SKM-1 treated with dmso at 0.1 percent for 144 hours (cell line): ENCODE measurements at regions not wholly inside any gene's neighbourhood (a gene's known extent, or its start where the extent isn't known, plus 50 kb on each side); places are given as distances from the start of the nearest gene placed in this dataset.

Source experiments
- DNase-seq: peaks from one replicate; lab custom pipeline; 2025; ENCODE audit not compliant: unreplicated experiment; lab: John Stamatoyannopoulos, UW

DNA sequence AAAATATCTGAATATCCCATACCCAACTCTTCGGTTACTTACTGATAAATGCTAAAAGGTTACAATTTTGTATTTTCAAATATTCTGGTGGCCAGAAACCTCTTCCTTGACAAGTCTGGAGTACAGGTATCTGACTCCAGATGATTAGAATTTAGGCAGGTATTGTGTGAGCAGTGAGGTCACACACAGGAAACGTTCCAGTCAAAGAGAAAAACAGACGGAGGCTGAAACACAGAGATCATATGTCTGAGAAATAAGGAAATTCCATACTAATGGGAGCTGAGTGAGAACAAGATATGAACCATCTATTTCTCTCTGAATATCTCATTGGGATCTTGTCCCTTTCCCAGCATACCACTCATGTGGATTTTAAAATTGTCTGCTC, 89.4 kb upstream of the IGLL5 start:
- no peak for DNase-seq

DNA sequence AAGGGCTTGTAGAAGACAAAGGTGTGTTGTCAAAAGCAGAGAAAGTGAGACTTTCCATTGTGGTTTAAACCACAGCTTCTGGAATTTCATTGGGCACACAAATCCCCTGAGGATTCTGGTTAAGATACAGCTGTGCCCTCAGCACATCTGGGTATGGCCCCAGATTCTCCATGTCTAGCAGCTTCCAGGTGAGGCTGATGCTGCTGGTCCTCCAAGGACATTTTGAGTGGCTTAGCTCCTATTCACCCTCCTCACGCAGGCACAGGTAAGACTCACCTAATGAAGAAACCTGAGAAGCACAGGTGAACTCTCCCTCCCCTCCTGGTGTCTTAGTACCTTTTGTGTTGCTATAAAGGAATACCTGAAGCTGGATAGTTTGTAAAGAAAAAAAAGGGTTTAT, 88.9 kb upstream of the IGLL5 start:
- no peak for DNase-seq

DNA sequence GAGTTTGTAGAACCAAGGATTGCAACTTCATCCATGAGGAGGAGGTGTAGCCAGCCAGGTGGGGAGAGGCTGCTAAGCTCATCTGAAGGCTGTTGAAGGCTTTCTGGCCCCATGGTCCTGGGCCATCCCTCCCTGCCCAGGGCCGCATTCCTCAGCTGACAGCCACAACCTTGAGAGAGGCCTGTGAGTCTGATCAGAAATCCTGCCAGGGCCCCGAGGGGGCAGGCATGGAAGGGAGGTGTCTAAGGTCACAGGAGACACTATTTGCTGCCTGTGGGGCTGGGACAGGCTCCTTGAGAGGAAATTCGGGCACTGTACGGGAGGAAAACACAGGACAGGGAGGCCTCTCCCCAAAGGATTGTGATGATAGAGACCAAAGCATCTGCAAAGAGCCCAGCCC, 88.1 kb upstream of the IGLL5 start:
- DNase-seq = no peak

DNA sequence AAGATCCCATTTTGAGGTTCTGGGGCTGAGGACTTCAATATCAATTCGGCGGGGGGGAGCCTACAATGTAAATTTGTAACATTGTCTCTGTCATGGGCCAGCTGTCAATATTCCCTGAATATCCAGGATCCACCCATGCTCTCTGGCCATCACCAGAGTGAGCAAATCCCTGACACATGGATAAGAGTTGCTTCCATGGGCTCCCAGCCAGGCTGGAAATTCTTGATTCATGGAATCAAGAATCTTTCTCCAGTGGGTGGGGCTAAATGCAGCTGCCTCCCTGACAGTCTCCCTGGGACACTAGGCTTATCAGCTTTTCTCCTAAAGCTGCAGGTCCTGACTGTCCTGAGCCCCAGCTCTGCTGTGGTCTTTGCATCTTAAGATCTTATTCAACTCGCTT, 86.9 kb upstream of the IGLL5 start:
- DNase-seq = no peak

DNA sequence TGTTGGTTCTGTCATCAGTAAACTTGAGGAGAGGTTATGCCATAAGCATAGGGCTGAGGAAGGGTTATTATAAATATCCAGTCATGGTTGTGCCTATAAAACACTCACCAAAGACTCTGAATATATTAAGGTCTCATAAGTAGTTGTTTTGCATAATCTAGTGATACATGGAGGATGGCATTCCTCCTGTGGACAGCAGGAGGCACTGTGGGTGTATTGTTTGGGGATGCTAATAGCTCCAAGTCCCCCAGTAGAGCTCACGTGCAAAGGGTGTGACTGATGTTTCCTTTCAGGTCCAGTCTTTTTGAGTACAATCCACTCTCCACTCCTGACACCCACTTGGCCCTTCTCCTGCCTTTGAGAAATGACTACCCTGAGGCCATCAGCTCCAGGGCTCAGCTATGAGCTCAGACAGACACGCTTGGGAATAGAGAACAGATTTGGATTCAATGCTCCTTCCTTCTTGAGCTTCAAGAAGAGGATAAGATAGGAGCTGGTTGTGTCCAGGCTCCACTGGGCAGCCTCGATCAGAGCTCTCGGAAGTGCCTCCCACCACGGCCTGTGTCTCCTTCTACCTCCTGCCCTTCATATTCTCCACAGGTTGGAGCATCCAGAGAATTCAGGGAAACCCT, 85.2 kb upstream of the IGLL5 start:
- DNase-seq = peak; percentile 37

DNA sequence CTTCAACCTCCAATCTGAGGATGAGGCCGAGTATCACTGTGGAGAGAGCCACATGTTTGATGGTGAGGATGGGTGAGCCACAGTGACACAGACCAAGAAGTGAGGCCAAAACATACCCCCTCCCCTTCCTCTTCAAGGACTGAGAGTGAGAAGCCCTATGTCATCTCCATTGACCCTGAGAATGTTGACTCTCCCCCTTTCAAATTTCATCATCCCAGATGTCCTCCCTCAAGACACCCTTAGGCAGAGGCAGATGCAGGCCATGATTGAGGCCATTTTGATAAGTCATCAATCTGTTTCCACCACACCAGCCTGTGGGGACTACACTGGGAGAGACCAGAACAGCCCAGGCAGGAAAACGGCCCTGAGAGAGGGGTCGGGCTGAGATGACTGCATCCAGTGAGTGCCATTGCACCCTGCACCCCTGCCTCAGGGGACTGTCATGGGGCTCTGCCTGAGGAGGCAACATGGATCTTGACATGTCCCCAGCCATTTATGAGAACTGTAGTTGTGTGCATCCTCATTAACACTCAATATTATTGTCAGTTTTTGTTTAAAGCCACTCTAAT, 84.2 kb upstream of the IGLL5 start:
- no peak for DNase-seq

DNA sequence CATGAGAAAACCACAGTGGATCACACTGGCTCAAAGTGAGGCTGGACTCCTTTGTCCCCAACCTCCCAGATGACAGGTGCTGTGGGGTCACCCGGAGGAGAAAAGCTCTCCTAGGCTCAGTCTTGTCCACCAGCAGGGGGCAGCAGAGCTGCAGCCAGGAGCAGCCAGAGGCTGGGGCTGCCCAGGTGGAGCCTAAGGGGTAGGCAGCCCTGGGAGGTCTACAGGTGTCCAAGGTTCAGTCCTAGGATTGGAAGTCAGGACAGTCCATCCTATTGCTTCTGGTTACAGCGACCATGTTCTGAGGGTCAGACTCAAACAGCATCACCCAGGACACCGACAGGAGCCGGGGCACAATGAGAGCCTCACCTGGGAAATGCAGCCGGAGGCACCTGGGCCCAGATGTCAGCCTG, 77.6 kb upstream of the IGLL5 start:
- no peak for DNase-seq

DNA sequence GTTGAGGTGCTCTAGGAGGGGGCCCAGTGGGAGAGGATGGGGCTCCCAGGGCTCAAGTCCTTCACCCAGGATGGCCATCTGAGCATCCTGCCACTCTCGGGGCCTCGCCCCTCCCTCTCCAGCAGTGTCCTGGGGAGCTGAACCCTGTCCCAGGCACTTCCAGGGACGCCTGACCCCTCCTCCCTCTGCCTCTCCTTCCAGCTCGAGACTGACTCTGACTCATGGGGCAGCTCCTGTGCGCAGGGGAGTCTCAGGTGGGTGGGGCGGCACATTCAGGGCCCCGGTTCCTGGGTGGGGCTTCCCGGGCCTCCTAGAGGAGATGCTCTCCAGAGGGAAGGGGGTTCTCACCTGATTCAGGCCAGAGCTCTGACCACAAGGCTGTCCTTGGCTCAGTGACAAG, 77.1 kb upstream of the IGLL5 start:
- DNase-seq = no peak

DNA sequence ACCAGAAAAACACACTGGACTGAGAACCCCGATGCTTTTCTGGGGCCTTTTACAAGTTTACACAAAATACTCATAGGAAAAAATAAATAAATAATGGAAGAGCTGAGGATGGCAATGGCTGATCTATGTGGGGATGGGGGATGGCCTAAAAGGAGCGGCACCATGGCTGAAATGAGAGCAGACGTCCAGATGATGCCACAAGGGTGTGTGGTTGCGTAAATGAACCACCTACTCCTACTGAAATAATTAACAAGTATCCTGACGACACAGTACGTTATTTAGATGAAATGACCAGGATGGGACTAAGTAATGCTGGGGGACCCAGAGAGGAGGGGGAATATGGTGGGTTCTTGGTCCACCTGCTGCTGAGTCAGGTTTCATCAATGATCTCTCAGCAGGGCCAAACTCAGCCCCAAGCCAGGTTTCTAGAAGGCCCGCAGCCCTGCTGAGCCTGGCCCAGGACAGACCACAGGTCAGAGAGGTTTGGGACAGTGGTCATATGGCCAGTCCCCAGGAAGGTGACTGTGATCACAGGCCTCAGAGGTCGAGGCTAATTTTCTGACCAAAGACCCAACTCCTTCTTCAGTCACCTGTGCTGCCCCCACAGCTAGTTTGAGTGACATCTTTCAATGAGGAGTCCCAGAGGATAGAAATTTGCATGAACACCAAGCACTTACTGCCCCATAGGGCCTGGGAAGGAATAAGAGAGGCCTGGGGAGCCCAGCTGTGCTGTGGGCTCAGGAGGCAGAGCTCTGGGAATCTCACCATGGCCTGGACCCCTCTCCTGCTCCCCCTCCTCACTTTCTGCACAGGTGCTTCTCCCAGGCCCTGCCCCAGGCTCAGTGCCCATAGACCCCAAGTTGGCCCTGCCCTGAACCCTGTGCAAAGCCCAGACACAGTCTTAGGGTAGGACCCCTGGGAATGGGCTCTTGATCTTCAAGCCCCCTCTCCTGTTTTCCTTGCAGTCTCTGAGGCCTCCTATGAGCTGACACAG, 76.3 kb upstream of the IGLL5 start:
- peak; percentile 7 for DNase-seq

DNA sequence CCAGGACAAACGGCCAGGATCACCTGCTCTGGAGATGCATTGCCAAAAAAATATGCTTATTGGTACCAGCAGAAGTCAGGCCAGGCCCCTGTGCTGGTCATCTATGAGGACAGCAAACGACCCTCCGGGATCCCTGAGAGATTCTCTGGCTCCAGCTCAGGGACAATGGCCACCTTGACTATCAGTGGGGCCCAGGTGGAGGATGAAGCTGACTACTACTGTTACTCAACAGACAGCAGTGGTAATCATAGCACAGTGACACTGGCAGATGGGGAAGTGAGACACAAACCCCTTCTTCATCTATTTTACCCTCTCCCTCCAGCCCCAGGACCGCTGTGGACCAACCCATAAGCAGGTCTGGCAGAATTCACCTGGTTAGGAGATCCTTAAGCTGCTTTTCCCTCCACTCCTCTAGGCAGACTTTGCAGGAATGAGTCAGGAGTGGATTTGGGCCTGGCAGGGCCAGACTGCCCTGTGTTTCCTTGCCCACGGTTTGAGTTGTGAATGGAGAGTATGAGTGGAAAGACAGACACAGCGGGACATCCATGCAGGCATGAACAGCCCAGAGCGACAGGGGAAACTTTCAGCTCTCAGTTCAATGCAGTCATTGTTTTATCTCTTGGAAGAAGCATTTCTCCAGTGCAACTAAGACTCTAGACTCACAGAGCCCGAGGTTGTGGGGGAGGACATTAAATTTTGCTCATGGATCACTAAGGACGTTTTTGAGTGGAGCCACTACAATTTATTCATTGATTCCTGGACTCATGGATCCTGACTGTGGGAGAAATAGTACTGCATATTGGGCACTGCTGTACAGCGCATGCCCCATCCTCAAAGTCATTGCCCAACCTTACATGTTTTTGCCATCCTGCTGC, 75.3 kb upstream of the IGLL5 start:
- DNase-seq = peak; percentile 41

DNA sequence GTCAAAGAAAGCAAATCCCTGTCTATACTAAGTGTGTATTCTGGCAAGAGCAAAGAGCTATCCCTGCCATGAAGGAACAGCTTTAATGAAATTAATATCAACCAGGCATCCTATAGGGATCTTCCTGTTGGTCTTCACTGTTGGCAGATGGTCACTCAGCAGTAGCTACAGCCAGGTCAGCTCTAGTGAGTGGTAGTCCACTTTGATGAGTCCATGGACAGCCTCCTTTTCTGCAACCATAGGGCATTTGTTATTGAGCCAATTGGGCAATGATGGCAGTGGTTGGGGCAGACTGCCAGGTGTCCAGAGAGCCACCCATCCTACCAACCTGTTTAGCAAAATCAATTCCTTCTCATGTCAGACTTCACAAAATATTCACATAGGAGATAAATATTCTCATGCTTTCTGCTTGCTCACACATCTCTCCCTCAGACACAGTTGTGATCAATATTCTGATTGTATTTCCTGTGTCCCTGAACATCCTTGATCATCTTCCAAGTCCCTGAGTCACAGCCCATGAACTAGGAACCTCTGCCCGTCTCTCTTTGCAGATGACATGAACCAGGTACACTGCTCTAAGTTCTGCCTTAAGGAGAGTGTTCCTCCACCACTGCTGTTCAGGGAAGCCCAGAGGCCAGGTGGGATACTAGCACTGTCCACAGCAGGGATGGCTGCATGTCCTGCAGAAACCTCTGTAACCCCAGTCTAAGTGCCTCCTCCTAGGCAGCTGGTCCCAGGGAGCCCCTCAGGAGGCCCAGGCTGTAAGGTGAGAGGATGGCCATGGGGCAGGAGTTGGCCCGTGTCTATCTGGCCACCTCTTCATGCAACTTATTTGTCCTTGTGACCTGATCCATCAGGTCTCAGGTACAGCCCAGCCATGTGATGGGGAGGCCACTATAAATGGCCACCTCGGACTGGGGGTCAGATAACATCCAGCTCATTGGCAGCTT, 74.2 kb upstream of the IGLL5 start:
- no peak for DNase-seq

DNA sequence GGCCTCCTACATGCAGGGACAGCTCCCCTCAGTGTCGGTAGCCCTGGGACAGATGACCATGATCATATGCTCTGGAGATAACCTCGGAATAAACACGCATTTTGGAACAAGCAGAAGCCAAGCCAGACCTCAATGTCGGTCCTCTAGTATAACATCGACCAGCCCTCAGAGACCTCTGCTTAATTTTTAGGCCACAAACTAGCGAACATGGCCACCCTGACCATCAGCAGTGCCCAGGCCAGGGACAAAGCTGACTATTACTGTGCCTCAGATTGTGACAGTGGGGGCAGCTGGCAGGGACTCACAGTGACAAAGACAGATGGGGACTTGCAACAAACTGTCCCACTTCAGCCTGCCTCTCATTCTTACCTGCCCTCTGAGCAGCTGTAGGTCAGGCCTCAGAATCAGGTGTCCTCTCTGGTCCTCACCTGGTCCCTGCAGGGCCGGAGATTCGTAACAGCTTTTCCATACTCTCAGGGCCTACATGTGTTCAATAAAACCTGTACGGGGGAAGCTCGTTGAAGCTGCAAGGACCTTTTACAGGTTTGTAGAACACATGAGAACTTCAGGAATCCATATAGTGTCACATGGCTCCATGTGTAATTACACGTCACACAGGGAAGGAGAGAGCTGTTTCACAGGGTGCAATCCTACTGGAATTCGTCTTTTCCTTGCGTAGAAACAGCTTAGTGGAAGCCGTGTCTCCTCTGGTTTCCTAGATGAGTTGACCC, 72.8 kb upstream of the IGLL5 start:
- DNase-seq = no peak

DNA sequence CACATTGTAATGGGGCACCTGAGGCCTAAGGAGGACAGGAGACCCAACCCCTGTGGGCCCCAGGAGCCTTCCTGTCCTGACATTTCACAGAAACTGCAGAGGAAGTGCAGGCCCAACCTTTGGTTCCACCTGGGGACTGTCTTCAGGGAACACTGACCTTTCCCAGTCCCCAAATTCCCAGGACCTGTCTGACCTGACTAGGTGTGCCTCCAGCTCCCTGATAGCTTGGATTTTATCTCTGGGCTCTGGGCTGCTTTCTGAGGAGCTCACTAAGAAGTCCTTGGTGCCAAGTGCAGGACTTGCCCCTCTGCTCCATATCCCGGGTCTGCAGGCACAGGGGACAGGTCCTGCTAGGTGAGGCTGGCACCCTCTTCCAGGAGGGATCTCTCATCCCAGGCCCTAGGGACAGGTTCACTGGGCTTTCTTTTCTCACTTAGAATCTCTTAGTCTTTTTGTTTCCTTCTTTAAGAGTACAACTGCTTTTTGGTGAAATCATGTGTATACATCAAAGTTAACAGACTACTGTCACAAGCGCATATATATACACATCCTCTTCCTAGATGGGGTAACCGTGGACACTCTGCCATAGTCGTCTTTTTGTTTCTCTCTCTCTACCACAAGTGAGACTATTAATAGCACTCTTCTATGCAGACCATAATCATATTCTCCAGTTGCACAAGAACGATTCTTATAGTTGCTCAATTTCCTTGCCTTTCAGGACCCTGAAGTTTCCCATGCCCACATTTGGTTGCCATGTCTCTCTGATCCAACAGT, 72.0 kb upstream of the IGLL5 start:
- DNase-seq = peak; percentile 86

DNA sequence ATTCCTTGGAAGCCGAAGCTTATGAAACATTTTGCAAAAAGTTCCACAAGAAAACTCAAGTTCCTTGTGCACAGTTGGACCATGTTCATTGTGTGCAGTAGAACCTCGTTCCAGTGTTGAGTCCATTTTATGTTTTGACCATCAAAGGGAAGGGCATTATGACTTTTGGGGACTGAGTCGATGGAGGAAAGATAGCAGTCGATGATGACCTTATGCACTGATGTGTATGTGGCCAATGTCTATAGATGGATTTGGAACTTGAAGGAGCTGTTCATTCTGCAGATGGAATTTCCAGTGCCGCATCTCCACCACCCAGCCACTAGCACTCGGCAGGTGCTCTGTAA, 71.5 kb upstream of the IGLL5 start:
- DNase-seq = no peak

DNA sequence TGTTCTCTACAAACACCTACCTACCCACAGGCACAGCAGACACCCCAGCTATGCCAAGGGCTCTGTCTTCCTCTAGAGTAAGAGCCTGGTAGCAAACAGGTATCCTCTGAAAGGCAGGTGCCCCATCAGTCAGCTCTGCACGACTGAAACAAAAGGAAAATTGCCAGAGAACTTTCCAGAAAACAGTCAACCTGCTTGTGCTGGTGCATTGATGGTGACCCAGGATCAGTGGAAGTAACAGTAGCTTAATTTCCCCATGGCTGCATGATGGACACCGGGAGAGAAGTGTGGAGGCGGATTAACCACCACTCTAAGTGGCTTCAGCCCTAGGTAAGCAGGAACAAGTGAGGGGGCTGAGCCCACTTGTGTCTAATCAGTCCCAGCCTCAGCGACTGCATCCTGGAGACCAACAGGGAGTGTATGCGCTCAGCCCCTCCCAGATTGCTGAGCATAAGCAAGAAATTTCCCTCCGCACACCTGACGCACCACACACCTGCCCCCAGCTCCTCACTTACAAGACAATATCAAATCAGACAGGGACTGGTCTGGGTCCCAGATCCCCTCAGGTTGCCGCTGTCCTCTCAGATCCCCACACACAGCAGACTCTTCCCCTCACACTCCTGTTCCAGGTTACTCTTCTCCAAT, 70.7 kb upstream of the IGLL5 start:
- DNase-seq = no peak

DNA sequence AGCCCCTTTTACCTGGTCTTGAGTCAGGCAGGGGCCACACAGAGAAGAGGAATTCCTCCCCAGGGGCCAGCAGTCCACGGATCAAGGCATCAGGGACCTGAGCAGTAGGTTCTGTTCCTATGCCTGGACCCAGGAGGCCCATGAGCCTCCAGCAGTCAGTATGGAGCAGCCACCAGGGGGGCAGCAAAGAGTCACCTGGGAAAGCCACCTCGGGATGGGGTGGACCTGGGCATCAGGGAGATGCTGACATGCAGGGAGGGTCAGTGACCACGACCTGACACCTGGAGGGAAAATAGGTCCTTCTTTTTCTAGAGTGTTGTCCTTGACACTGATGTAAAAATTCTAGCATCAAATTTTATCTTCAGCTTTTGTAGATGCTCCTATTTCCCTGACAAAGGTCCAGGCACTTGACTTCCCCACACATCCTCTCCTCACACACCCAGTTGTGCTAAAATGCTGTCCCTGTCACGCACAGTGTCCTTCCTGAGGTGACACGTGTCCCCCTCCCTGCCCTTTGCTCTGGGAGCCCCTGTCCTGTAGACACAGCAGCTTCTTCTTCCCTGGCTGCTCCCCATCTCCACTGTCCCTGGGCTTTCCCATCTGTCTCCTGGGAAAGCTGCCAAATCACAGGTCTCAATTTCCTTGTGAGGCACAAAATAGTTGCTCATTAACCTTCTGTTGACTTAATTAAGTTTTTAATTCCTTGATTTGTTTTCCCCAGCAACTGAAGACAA, 70.0 kb upstream of the IGLL5 start:
- DNase-seq = no peak

DNA sequence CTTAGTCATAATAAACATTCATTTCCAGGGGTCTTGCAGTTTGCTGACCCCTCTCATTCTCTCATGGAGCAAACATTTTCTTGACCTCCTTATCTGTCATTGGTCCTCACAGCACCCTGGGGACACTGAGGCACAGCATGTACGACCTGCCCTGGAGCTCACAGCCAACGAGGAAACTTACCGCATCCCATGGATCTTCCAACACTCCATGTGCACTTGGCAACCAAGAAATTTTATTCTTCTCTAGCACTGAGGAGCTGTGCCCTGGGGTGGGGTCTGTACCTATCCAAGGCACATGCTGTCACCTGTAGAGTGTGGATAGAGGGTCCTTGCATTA, 69.4 kb upstream of the IGLL5 start:
- DNase-seq = no peak
